IPS-15b (cell line): ENCODE measurements at regions not wholly inside any gene's neighbourhood (a gene's known extent, or its start where the extent isn't known, plus 50 kb on each side); places are given as distances from the start of the nearest gene placed in this dataset.

Experiments
- H3K27me3 ChIP-seq: one replicate; pipeline ENCODE4 v1.6.1; 2013; ENCODE audit warnings: low read length; ENCODE audit not compliant: control insufficient read depth, insufficient read depth
- H3K36me3 ChIP-seq: one replicate; pipeline ENCODE4 v1.6.1; 2013; ENCODE audit warnings: low read length; ENCODE audit not compliant: control insufficient read depth, insufficient read depth
- H3K4me1 ChIP-seq: one replicate; pipeline ENCODE4 v1.6.1; 2013; ENCODE audit warnings: mild to moderate bottlenecking, low read length; ENCODE audit not compliant: control insufficient read depth, insufficient read depth
- H3K4me3 ChIP-seq: one replicate; pipeline ENCODE4 v1.5.1; 2013; ENCODE audit warnings: low read depth, low read length
- H3K9ac ChIP-seq: one replicate; pipeline ENCODE4 v1.6.1; 2013; ENCODE audit warnings: low read depth, mild to moderate bottlenecking, low read length
- H3K9me3 ChIP-seq: one replicate; pipeline ENCODE4 v1.6.1; 2013; ENCODE audit warnings: mild to moderate bottlenecking, low read length; ENCODE audit not compliant: control insufficient read depth, insufficient read depth

DNA sequence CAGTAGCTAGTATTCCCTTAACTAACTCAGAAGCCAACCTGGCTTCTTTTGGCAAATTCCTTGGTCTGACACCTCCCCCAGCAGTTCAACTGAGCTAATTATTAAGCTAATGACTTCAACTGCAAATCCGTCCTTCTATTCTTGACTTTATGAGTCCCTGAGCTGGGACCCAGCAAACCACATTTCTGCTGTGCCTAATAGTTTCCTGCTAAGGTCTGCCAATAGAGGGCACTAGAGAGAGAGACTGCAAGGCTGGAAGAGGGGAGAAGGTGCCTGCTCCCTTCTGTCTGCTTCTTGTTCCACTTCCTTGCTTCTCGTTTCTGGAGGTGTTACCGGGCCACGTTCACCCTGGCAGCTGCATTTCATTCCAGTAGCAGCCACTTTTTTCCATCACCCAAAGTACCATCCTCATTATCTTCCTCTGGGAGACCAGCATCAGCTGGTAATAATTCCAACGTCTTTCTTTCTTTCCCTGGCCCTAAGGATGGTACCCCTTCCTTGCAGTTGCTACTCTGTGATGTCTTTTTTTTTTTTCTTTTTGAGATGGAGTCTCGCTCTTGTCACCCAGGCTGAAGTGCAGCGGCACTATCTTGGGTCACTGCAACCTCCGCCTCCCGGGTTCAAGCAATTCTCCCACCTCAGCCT lies 352.0 kb downstream of the TNS1 start:
- no peaks in the 10 kb centered on the region for H3K9me3 ChIP-seq

DNA sequence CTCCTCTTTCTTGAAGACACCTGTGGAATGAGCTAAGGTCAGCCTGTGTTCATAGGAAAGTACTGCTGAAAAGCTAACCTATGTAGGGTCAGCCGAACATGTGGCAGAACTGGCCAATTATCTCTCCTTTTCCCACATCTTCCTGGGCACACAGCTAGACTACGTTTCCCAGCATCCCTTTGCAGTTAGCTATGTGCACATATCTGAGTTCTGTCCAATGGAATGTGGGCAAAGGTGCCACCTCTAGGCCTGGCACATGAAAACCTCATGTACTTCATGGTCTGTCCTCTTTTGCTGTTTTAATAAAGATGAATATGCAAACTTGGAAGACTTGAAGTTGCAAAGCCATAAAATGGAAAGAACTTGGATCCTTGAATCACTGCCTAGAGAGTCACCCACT lies 352.6 kb downstream of the TNS1 start:
- Histone ChIP-seq H3K36me3 (no peaks in the 10 kb centered on the region), H3K9ac (no peak overlapping the region), H3K4me3 (no peak overlapping the region), H3K27me3 (no peaks in the 10 kb centered on the region), H3K4me1 (peaks cover 6% of the 10 kb centered on the region), H3K9me3 (no peaks in the 10 kb centered on the region)

More for the DNA sequence above, 352.0 kb downstream of the TNS1 start:
- H3K27me3 ChIP-seq: no peaks in the 10 kb centered on the region
- H3K4me3 ChIP-seq: no peak overlapping the region
- H3K36me3 ChIP-seq: no peaks in the 10 kb centered on the region
- H3K4me1 ChIP-seq: peaks cover 6% of the 10 kb centered on the region
- no peak overlapping the region for H3K9ac ChIP-seq

DNA sequence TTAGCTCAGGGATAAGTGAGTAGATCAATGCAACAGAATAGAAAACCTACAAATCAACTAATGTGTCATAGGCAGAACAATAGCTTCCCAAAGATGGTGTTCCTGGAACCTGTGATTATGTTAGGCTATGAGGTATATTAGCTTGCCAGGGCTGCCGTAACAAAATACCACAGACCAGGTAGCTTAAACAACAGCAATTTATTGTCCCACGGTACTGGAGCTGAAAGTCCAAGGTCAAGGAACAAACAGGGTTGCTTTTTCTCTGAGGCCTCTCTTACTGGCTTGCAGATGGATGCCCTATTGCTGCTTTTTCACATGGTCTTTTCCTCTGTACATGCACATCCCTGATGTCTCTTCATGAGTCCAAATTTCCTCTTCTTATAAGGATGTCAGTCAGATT lies 354.9 kb downstream of the TNS1 start:
- Histone ChIP-seq H3K9ac (no peak overlapping the region), H3K4me3 (no peak overlapping the region), H3K9me3 (no peaks in the 10 kb centered on the region), H3K36me3 (no peaks in the 10 kb centered on the region), H3K27me3 (no peaks in the 10 kb centered on the region), H3K4me1 (peaks cover 6% of the 10 kb centered on the region)

DNA sequence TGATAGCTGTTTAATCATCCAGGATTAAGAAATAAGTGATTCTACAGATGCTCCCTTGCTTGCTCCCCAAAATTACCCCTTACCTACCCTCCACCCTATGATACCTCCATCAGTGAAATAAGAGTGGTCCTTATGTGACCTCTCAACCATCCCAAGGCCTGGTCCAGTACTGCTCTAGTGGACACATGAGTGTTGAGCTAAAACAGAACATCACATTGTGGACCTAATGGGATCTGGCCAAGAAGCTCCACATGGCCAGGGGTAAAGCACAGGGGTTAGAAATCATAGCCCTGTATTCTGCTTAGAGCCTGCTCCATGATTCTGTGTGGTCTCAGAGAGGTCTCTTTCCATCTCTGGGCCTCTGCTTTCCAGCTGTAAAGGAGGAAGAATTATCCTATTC lies 355.6 kb downstream of the TNS1 start:
- Histone ChIP-seq H3K9ac (no peak overlapping the region), H3K9me3 (no peaks in the 10 kb centered on the region), H3K4me1 (peaks cover 6% of the 10 kb centered on the region), H3K27me3 (no peaks in the 10 kb centered on the region), H3K36me3 (no peaks in the 10 kb centered on the region), H3K4me3 (no peak overlapping the region)

DNA sequence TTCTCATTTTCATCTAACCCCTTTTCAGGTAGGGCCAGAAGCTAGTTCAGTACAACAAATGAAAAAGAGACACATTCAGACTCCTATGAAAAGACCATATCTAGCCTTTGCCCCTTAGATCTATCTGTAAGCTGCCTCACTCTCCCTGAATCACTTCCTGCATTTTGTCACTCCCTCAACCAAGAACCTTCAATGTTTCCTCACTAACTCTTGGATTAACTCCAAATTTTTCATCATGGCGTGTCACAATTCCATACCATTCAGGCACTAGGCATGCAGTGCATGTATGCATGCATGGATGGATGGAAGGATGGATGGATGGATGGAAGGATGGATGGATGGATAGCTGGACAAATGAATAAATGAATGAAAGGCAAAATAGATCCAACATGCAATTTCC lies 356.9 kb downstream of the TNS1 start:
- no peaks in the 10 kb centered on the region for H3K9me3 ChIP-seq
- no peaks in the 10 kb centered on the region for H3K36me3 ChIP-seq
- H3K4me1 ChIP-seq: peaks cover 6% of the 10 kb centered on the region
- H3K9ac ChIP-seq: no peak overlapping the region
- H3K27me3 ChIP-seq: no peaks in the 10 kb centered on the region
- no peak overlapping the region for H3K4me3 ChIP-seq

DNA sequence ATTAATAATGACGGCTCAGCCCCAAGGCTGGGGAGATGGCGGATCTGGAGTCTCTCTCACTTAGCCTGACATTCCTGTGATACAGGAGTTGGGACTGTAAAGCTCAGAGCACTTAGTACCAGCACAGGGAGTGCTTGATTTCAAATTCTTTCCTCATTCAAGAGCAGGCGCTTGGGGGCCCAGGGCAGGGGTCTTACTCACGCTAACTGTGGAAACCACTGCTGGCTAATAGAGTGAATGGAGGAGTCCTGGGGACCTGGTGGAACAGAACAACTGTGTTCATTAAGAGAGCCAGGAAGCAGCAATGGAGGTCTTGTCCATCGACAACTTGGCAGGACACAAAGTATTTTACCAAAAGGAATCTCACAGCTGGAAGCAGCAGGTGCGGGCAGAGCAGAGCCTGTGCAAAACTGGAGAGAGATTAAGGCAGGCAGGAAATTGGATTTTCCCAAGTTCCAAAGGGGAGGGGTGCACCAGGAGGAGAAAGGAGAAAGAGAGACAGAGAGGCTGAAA lies 358.9 kb downstream of the TNS1 start:
- H3K27me3 ChIP-seq: no peaks in the 10 kb centered on the region
- H3K36me3 ChIP-seq: no peaks in the 10 kb centered on the region
- H3K9ac ChIP-seq: no peak overlapping the region
- no peak overlapping the region for H3K4me3 ChIP-seq
- H3K4me1 ChIP-seq: no peaks in the 10 kb centered on the region
- H3K9me3 ChIP-seq: no peaks in the 10 kb centered on the region

DNA sequence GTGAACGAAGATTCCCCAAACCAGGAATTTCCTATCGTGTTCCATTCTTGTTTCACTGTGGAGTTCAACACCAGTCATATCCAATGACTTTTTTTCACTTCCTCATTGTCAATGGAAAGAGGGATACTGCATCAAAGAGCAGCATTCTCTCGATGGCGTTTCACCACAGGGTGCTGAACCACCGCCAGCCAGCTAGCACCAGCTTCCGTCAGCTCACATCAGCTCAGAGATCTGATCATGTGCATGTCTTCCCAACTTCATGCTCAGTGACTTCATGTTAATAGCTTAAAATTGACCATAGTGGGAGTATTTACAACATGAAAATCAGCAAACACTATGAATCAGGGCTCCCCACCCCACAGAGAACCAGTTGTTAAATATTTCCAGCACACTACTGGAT lies 359.9 kb downstream of the TNS1 start:
- Histone ChIP-seq H3K9me3 (no peaks in the 10 kb centered on the region), H3K4me1 (no peaks in the 10 kb centered on the region), H3K27me3 (no peaks in the 10 kb centered on the region), H3K4me3 (no peak overlapping the region), H3K36me3 (no peaks in the 10 kb centered on the region), H3K9ac (no peak overlapping the region)

DNA sequence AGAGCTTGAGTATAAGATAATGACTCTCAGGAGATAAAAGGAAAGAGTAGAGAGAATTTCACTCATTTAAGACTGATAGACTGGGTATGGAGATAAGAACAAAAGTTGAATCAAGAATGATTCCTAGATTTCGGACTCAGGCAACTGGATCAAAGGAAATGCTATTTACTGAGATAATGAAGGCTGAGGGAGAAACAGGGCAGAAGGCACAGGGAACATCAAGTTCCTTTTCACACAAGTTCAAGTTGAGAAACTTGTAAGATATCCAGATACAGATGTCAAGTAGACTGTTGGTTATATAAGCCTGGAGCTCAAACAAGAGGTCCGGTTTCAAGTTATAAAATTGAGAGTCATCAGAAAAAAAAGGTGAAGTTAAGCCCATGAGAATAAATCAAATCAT lies 360.8 kb downstream of the TNS1 start:
- Histone ChIP-seq H3K27me3 (no peaks in the 10 kb centered on the region), H3K4me3 (no peak overlapping the region), H3K9ac (no peak overlapping the region), H3K4me1 (no peaks in the 10 kb centered on the region), H3K9me3 (no peaks in the 10 kb centered on the region), H3K36me3 (no peaks in the 10 kb centered on the region)

DNA sequence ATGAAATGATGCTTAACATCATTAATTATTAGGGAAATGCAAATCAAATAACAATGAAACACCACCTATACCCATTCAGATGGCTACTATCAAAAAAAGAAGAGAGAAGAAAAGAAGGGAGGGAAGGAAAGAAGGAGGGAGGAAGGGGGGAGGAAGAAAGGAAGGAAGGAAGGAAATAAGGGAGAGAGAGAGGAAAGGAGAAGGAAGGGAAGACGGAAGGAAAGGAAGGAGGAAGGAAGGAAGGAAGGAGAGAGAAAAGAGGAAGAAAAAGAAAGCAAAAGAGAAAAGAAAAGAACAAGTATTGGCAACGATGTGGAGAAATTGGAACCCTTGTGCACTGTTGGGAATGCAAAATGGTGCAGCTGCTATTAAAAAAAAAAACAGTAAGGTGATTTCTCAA lies 363.3 kb downstream of the TNS1 start:
- no peaks in the 10 kb centered on the region for H3K4me1 ChIP-seq
- no peaks in the 10 kb centered on the region for H3K36me3 ChIP-seq

DNA sequence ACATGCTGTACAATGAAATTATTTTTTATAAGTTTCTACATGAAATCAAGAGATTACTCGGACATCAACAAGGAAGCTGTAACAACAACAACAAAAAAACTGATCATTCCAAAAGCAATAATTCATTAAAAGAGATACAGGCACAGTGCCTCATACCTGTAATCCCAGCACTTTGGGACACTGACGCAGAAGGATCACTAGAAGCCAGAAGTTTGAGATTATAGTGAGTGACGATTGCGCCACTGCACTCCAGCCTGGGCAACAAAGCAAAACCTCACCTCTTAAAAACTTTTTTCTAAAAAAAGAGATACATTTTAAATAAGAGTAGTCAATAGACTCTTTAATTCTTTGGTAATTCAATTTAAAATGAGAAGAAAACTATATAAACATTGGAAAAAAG lies 364.3 kb downstream of the TNS1 start:
- Histone ChIP-seq H3K36me3 (no peaks in the 10 kb centered on the region), H3K4me3 (no peak overlapping the region), H3K4me1 (no peaks in the 10 kb centered on the region), H3K27me3 (no peaks in the 10 kb centered on the region), H3K9me3 (no peaks in the 10 kb centered on the region), H3K9ac (no peak overlapping the region)

More for the DNA sequence above, 363.3 kb downstream of the TNS1 start:
- Histone ChIP-seq H3K4me3 (no peak overlapping the region), H3K27me3 (no peaks in the 10 kb centered on the region), H3K9ac (no peak overlapping the region), H3K9me3 (no peaks in the 10 kb centered on the region)

DNA sequence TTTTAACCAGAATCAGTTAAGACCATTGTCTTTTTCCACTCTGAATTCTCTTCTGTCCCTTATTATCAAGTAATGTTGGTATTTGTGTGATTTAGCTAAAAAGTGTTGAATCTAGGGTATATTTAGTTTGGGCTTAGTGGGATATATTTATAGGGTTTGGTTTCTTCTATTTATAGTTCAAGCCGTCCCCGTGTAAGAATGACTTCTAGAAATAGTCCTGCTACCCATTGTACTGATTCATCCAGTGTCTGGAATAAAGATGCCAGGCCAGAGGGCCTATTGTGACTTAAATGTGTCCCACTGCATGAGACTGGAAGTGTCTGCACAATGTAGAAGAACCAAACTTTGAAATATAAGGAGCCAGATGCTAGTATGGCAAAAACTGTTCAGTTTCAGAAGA lies 364.8 kb downstream of the TNS1 start:
- Histone ChIP-seq H3K36me3 (no peaks in the 10 kb centered on the region), H3K27me3 (no peaks in the 10 kb centered on the region), H3K4me1 (no peaks in the 10 kb centered on the region), H3K9me3 (no peaks in the 10 kb centered on the region), H3K9ac (no peak overlapping the region), H3K4me3 (no peak overlapping the region)

DNA sequence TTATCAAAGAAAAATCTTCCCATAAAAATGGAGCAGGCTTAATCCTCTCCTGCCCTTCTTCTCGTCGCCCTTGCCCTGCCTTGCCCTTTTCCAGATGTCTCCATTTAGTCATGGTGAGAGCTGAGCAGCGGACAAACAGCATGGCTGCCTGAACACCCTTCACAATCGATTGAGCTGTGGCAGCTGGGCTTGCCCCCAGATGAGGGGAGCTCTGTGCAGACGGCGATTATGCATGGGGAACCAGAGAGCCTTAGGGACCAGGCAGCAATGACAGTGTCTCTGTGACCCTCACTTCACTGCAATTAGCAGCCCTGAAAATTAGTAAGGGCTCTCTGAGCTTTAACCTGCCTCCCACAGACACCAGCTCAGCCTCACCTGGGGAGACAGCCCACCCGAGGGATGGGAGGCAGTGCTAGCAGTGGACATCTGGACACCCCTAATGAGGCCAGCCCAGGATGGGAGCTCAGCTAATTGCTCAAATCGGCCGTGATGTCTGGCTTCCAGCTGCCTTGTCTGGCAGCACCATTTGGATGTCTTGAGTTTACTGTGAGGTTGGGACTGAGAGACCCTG lies 365.7 kb downstream of the TNS1 start:
- no peaks in the 10 kb centered on the region for H3K4me1 ChIP-seq
- no peak overlapping the region for H3K9ac ChIP-seq
- no peaks in the 10 kb centered on the region for H3K27me3 ChIP-seq
- no peak overlapping the region for H3K4me3 ChIP-seq
- H3K9me3 ChIP-seq: no peaks in the 10 kb centered on the region
- H3K36me3 ChIP-seq: no peaks in the 10 kb centered on the region
